Ascending aorta (tissue), 2 donors: ENCODE measurements at regions not wholly inside any gene's neighbourhood (a gene's known extent, or its start where the extent isn't known, plus 50 kb on each side); places are given as distances from the start of the nearest gene placed in this dataset.
A peak's percentile ranks its signal among the peaks of the same experiment; 100 is the strongest.

ENCODE experiments used
- DNase-seq, 2 donors: peaks; one replicate each; pipeline ENCODE4 v3.0.0-alpha.2; 2019; ENCODE audit warnings: low spot score in 2 of 2
- H3K27ac ChIP-seq, 2 donors: fragments of 200-600 bp; sonication (generic); one replicate each; pipeline ENCODE4 v1.5.1; 2016 to 2017; ENCODE audit warnings: mild to moderate bottlenecking in 1 of 2
- H3K27me3 ChIP-seq: fragments of 200-600 bp; sonication (generic); one replicate; pipeline ENCODE4 v1.5.1; 2017
- H3K36me3 ChIP-seq, 2 donors: fragments of 200-600 bp; sonication (generic); one replicate each; pipeline ENCODE4 v1.5.1; 2016
- H3K4me1 ChIP-seq, 2 donors: fragments of 200-600 bp; sonication (generic); one replicate each; pipeline ENCODE4 v1.5.1; 2016 to 2017; ENCODE audit warnings: mild to moderate bottlenecking in 1 of 2
- H3K4me3 ChIP-seq, 2 donors: fragments of 200-600 bp; sonication (generic); one replicate each; pipeline ENCODE4 v1.5.1; 2016 to 2017; ENCODE audit warnings: mild to moderate bottlenecking in 1 of 2
- H3K9me3 ChIP-seq, 2 donors: fragments of 200-600 bp; sonication (generic); one replicate each; pipeline ENCODE4 v1.5.1; 2016
- CTCF ChIP-seq, 3 experiments: fragments of 200-600 bp in 2 of 3; fragments of 450-650 bp in 1 of 3; sonication (generic) in 2 of 3; IDR thresholded peaks; one replicate each; pipeline ENCODE4 v1.5.1; 2016 to 2019; ENCODE audit warnings: antibody characterized with exemption in 3 of 3, mild to moderate bottlenecking in 1 of 3, moderate library complexity in 1 of 3
- intact Hi-C: fragments of 100-400 bp; cut with DNase I; formaldehyde crosslinking; loops from one replicate; pipeline ENCODE4 v1.15.1; 2023

DNA sequence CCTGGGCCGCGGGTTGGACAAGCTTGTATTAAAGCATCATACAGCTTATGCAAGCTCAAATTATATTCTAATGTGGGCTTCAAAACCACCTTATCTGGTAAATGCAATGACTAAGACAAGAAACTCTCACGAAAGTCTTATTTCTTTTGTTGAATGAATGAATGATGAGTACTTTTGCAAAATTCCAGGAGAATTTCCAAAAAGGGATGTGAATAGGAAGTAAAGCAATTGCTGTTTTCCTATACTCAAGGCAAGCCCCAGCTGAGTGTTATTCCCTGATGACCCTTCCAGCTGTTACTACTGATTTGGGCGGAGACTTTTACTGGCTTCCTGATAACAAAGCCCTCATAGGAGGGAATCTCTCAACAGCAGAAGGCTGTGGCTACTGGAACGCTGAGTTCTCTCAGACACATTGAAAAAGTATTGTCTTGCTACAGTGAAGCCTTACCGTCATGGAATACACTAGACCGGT, 162.8 kb downstream of the SREK1 start:
- Histone ChIP-seq H3K36me3 (no peaks in the 10 kb centered on the region), H3K27ac (no peak overlapping the region), H3K4me1 (no peaks in the 10 kb centered on the region), H3K27me3 (no peaks in the 10 kb centered on the region), H3K4me3 (no peak overlapping the region), H3K9me3 (no peaks in the 10 kb centered on the region)
- intact Hi-C loops = loop anchor here (2.0 kb wide), 1 partner anchor 450 kb away; no protein-coding TSS in a partner anchor
- DNase-seq = no peak
- TF ChIP-seq CTCF (IDR thresholded peaks at IDR 0.05) = no peak

- no peak overlapping the region for H3K27ac ChIP-seq
- H3K9me3 ChIP-seq = no peaks in the 10 kb centered on the region
- DNase-seq = no peak
- no peaks in the 10 kb centered on the region for H3K27me3 ChIP-seq
- H3K4me3 ChIP-seq = no peak overlapping the region
- H3K36me3 ChIP-seq = no peaks in the 10 kb centered on the region
- intact Hi-C loops = loop anchor here (2.0 kb wide), 1 partner anchor 449 kb away; no protein-coding TSS in a partner anchor
- peak; percentile 49 to 76 (median 72) for TF ChIP-seq CTCF (IDR thresholded peaks at IDR 0.05)
- no peaks in the 10 kb centered on the region for H3K4me1 ChIP-seq
Observed at GRCh38 chr5:66307647-66308241, 163.6 kb downstream of the SREK1 start.

- H3K4me1 ChIP-seq = no peaks in the 10 kb centered on the region
- no peak for DNase-seq
- H3K9me3 ChIP-seq = no peaks in the 10 kb centered on the region
- no peaks in the 10 kb centered on the region for H3K36me3 ChIP-seq
- no peaks in the 10 kb centered on the region for H3K27me3 ChIP-seq
- H3K27ac ChIP-seq = no peak overlapping the region
- H3K4me3 ChIP-seq = no peak overlapping the region
- intact Hi-C loops = no loop called here
- TF ChIP-seq CTCF (IDR thresholded peaks at IDR 0.05) = no peak
Observed at GRCh38 chr5:66312266-66312665, 168.2 kb downstream of the SREK1 start.

GRCh38 chr5:66315784-66316183, 171.7 kb downstream of the SREK1 start:
- H3K36me3 ChIP-seq = no peaks in the 10 kb centered on the region
- H3K4me1 ChIP-seq = no peaks in the 10 kb centered on the region
- intact Hi-C loops = no loop called here
- H3K27ac ChIP-seq = no peak overlapping the region
- H3K9me3 ChIP-seq = no peaks in the 10 kb centered on the region
- TF ChIP-seq CTCF (IDR thresholded peaks at IDR 0.05) = no peak
- no peak for DNase-seq
- H3K4me3 ChIP-seq = no peak overlapping the region
- no peaks in the 10 kb centered on the region for H3K27me3 ChIP-seq

DNA sequence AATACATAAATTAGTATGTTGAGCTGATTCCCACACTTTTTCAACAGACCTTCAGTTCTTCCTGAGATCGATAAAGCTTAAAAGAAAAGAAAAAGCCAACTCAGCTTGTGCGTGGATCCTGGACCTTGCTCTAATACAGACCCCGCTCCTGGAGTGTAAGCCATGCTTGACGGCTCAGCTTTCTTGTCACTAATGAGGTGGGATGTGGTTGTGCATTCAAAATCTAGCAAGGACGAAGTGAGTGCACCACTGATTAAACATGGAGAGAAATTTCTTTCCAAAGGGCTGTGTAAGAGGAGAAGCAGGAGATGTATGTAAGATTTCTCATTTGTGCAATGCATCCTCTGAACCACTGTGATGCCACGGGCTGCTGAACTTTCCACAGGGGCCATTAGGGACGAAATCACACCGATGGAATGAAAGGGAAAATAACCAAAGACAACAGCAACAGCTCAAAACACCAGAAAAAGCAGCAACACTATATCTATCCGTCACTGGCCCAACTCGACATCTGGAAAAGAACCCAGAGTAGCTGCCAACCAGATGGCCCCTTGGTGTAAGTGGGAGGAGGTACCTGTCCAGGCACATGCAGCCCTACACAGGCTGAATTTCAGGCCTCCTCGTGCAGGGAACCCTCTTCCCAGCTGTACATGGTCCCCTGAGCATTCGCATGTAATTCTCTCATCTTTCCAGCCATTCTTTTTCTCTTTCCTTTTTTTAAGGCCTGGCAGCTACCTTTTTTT, 178.9 kb downstream of the SREK1 start:
- intact Hi-C loops = no loop called here
- DNase-seq = no peak
- TF ChIP-seq CTCF (IDR thresholded peaks at IDR 0.05) = no peak
- Histone ChIP-seq H3K4me1 (no peaks in the 10 kb centered on the region), H3K27me3 (no peaks in the 10 kb centered on the region), H3K9me3 (no peaks in the 10 kb centered on the region), H3K36me3 (no peaks in the 10 kb centered on the region), H3K27ac (no peak overlapping the region), H3K4me3 (no peak overlapping the region)
